Progenitor cell of endocrine pancreas (in vitro differentiated cells): ENCODE measurements at regions not wholly inside any gene's neighbourhood (a gene's known extent, or its start where the extent isn't known, plus 50 kb on each side); places are given as distances from the start of the nearest gene placed in this dataset.

ENCODE experiments used
- DNase-seq: peaks from one replicate; pipeline ENCODE4 v3.0.0; 2021; ENCODE audit warnings: low spot score; ENCODE audit not compliant: unreplicated experiment
- H3K27ac Mint-ChIP-seq: 2 replicates; pipeline ENCODE4 v1.8.0; 2021; ENCODE audit warnings: mild to moderate bottlenecking, moderate library complexity, mixed read lengths
- H3K27me3 Mint-ChIP-seq: 2 replicates; pipeline ENCODE4 v1.8.0; 2021; ENCODE audit warnings: mixed read lengths
- H3K36me3 Mint-ChIP-seq: 2 replicates; pipeline ENCODE4 v1.8.0; 2022; ENCODE audit warnings: mixed read lengths; ENCODE audit not compliant: insufficient read depth
- H3K4me1 Mint-ChIP-seq: 2 replicates; pipeline ENCODE4 v1.8.0; 2021; ENCODE audit warnings: low read depth, mixed read lengths
- H3K4me3 Mint-ChIP-seq: 2 replicates; pipeline ENCODE4 v1.8.0; 2021; ENCODE audit warnings: low read depth, mild to moderate bottlenecking, moderate library complexity, mixed read lengths
- H3K9me3 Mint-ChIP-seq: 2 replicates; pipeline ENCODE4 v1.8.0; 2021; ENCODE audit warnings: low read depth, mixed read lengths
- CTCF ChIP-seq: fragments of 200-600 bp; sonication (generic); IDR thresholded peaks from one replicate; pipeline ENCODE4 v1.5.0; 2021; ENCODE audit warnings: antibody characterized with exemption, mild to moderate bottlenecking; ENCODE audit not compliant: unreplicated experiment

DNA sequence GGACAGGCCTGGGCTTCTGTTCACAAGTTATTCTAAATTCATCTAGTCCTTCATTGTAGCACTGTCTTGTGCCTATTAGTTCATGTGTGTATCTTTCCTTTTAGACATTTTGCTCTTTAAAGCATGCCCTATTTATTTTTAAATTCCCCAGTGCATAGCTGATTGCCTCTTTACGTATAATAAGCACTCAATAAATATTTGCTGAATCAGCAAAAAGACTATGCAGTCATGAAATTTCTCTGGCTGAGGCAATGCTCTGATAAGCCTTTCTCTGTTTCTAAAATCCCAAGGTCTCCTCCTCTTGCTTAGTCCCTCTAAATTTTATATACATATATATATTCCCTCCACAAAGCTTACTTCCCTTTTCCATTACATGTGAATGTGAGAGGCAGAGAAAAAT is 315.9 kb upstream of the PCSK5 start:
- TF ChIP-seq CTCF: no peak
- Mint-ChIP-seq H3K4me1 (peaks cover 7% of the 10 kb centered on the region), H3K9me3 (peaks cover 3% of the 10 kb centered on the region), H3K27me3 (no peaks in the 10 kb centered on the region), H3K4me3 (no peak overlapping the region), H3K27ac (no peak overlapping the region), H3K36me3 (no peaks in the 10 kb centered on the region)
- no peak for DNase-seq

DNA sequence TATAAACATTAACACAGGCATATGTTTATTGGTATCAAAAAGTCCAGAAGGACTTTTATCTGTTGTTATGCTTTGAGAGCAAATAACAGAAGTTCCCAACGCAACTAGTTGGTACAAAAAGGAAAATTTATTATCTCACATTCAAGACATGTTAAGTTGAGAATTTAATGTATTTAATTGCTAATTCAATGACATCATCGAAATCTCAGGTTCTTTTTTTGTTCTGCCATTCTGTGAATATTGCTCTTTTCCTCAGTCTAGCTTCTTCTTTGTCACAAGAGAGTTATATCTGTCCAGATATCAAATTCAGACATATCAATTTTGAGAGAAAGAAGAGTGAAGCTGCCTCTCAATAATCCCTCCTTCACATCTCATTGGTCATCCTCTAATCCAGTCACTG is 307.6 kb upstream of the PCSK5 start:
- H3K4me1 Mint-ChIP-seq: peaks cover 3% of the 10 kb centered on the region
- H3K4me3 Mint-ChIP-seq: no peak overlapping the region
- H3K27ac Mint-ChIP-seq: no peak overlapping the region
- DNase-seq: no peak
- no peaks in the 10 kb centered on the region for H3K9me3 Mint-ChIP-seq
- H3K36me3 Mint-ChIP-seq: no peaks in the 10 kb centered on the region
- no peak for TF ChIP-seq CTCF
- no peaks in the 10 kb centered on the region for H3K27me3 Mint-ChIP-seq

DNA sequence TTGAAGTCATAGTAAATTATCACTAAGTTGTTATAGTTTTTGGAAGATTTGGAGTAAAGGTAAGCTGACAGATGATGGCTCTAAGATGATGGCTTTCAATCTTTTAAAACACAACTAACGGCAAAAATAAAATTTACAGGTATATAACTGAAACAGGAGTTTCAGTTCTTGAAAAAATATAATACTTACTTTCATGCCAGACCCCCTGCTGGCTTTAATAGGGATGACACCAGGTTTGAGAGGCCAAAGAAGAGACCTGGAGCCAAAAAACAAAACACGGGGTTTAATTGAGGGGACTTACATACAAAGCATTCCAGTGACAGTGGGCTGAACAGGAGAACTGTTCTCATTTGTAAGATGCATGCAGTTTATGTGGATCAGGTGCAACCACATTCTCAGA is 301.7 kb upstream of the PCSK5 start:
- peak; percentile 50 for TF ChIP-seq CTCF
- H3K36me3 Mint-ChIP-seq: no peaks in the 10 kb centered on the region

DNA sequence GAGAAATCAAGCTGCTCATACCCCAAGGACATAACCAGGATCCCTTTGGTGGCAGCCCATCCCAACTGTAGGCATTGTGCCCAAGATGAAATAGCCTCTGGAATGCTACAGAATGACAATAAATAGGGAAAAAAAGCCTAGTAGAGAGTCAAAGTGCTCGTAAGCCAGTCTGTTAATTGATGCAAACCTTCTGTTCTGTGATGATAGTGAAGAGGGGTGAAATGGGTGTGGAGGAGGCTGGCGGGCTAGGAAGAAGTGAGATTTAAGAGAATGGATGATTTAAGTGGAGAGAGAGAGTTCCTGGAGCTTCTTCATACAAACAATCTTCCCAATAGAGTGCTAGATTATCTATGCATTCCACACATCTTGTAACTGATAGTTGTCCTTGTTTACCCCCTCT is 301.0 kb upstream of the PCSK5 start:
- H3K36me3 Mint-ChIP-seq: no peaks in the 10 kb centered on the region
- H3K9me3 Mint-ChIP-seq: no peaks in the 10 kb centered on the region
- H3K27ac Mint-ChIP-seq: no peak overlapping the region
- no peak for DNase-seq
- no peak overlapping the region for H3K4me3 Mint-ChIP-seq
- no peaks in the 10 kb centered on the region for H3K27me3 Mint-ChIP-seq
- H3K4me1 Mint-ChIP-seq: no peaks in the 10 kb centered on the region
- no peak for TF ChIP-seq CTCF

More for the DNA sequence above, 301.7 kb upstream of the PCSK5 start:
- no peak overlapping the region for H3K4me3 Mint-ChIP-seq
- H3K27ac Mint-ChIP-seq: no peak overlapping the region
- H3K9me3 Mint-ChIP-seq: no peaks in the 10 kb centered on the region
- DNase-seq: no peak
- no peaks in the 10 kb centered on the region for H3K27me3 Mint-ChIP-seq
- no peaks in the 10 kb centered on the region for H3K4me1 Mint-ChIP-seq

DNA sequence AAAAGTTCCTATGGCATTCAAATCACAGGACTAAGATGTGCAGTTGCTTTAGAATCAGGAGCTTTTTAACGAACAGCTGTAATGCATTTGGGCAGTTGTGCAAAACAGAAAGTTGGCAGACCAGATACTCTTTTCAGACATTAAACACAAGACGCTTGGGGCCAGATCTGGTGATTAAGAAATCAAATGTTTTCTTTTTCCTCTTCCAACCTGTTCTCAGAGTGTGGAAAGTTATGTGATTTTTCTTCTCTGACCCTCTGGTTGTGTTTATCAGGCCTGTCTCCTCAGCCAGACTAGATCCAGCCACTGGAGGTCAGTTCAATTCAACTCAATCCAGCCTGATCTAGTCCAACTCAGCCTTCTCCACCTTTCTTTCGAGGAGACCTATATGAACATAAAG is 298.5 kb upstream of the PCSK5 start:
- no peaks in the 10 kb centered on the region for H3K27me3 Mint-ChIP-seq
- TF ChIP-seq CTCF: no peak
- no peak for DNase-seq
- no peak overlapping the region for H3K27ac Mint-ChIP-seq
- H3K36me3 Mint-ChIP-seq: no peaks in the 10 kb centered on the region
- H3K9me3 Mint-ChIP-seq: no peaks in the 10 kb centered on the region
- no peaks in the 10 kb centered on the region for H3K4me1 Mint-ChIP-seq
- H3K4me3 Mint-ChIP-seq: no peak overlapping the region
